H1 (cell line): ENCODE measurements at regions not wholly inside any gene's neighbourhood (a gene's known extent, or its start where the extent isn't known, plus 50 kb on each side); places are given as distances from the start of the nearest gene placed in this dataset.

Source experiments
- CTCF ChIP-seq, 3 experiments: IDR thresholded peaks; 1 replicate in 2 of 3; 2 replicates in 1 of 3; pipeline versions ENCODE4 v1.5.1 to v1.6.1; 2011; ENCODE audit warnings: low read length in 3 of 3, mild to moderate bottlenecking in 3 of 3, inconsistent platforms in 2 of 3, low read depth in 1 of 3, moderate library complexity in 1 of 3; ENCODE audit not compliant: insufficient read depth in 1 of 3; ENCODE audit errors: control extremely low read depth in 1 of 3
- EZH2 ChIP-seq: fragments of 200-600 bp; sonication (generic); IDR thresholded peaks from 2 replicates; pipeline ENCODE4 v1.7.1; 2012; ENCODE audit warnings: low read depth, mild to moderate bottlenecking, moderate library complexity, low read length, inconsistent platforms; ENCODE audit not compliant: severe bottlenecking
- POLR2AphosphoS5 ChIP-seq: IDR thresholded peaks from 2 replicates; pipeline ENCODE4 v1.6.1; 2011; ENCODE audit warnings: low read depth, low read length
- SUZ12 ChIP-seq: fragments of 200-600 bp; sonication (generic); IDR thresholded peaks from 2 replicates; pipeline ENCODE4 v1.6.1; 2012; ENCODE audit warnings: mild to moderate bottlenecking, inconsistent platforms, low read length, moderate library complexity, mixed read lengths

- TF ChIP-seq POLR2AphosphoS5 (no peak), EZH2 (no peak), SUZ12 (no peak), CTCF (IDR thresholded peaks at IDR 0.05; ENCODE audit: control extremely low read depth in 1 of 3, insufficient read depth in 1 of 3, low read depth in 1 of 3, low read length in 3 of 3) (no peak)
Observed at GRCh38 chr3:168414149-168414548, 318.4 kb upstream of the GOLIM4 start.
